ENCODE measurements at regions not wholly inside any gene's neighbourhood (a gene's known extent, or its start where the extent isn't known, plus 50 kb on each side); places are given as distances from the start of the nearest gene placed in this dataset.

DNA sequence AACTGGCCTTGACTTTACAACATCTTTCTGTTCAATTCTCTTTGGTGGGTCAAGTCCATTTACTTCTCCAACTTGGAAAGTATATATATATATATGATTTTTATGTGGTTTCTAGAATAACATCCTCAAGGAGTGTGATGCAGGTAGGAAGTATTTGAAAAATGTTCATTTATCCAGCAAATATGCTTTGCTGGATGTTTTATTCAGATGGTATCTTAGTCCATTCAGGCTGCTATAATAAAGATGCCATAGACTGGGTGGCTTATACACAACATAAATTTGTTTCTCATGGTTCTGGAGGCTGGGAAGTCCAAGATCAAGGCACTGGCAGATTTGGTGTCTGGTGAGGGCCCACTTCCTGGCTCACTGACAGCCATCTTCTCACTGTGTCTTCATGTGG is 168.7 kb upstream of the RASGRP1 start:
- TF ChIP-seq, protein P1, sequence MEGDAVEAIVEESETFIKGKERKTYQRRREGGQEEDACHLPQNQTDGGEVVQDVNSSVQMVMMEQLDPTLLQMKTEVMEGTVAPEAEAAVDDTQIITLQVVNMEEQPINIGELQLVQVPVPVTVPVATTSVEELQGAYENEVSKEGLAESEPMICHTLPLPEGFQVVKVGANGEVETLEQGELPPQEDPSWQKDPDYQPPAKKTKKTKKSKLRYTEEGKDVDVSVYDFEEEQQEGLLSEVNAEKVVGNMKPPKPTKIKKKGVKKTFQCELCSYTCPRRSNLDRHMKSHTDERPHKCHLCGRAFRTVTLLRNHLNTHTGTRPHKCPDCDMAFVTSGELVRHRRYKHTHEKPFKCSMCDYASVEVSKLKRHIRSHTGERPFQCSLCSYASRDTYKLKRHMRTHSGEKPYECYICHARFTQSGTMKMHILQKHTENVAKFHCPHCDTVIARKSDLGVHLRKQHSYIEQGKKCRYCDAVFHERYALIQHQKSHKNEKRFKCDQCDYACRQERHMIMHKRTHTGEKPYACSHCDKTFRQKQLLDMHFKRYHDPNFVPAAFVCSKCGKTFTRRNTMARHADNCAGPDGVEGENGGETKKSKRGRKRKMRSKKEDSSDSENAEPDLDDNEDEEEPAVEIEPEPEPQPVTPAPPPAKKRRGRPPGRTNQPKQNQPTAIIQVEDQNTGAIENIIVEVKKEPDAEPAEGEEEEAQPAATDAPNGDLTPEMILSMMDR (conservative IDR thresholded peaks at IDR 0.05; ENCODE audit: low read depth, low read length) = no peak
- no peak for TF ChIP-seq EZH2 (IDR thresholded peaks at IDR 0.05; ENCODE audit: borderline replicate concordance, low read depth, low read length, poor library complexity, severe bottlenecking)
